Renal cortex interstitium (tissue), 11 donors: ENCODE measurements at regions not wholly inside any gene's neighbourhood (a gene's known extent, or its start where the extent isn't known, plus 50 kb on each side); places are given as distances from the start of the nearest gene placed in this dataset.

Experiments
- DNase-seq, 11 donors: peaks; one replicate each; pipeline ENCODE4 v3.0.0-alpha.2; 2013; ENCODE audit warnings: low read depth in 9 of 11, low spot score in 4 of 11; ENCODE audit errors: extremely low read depth in 1 of 11

DNA sequence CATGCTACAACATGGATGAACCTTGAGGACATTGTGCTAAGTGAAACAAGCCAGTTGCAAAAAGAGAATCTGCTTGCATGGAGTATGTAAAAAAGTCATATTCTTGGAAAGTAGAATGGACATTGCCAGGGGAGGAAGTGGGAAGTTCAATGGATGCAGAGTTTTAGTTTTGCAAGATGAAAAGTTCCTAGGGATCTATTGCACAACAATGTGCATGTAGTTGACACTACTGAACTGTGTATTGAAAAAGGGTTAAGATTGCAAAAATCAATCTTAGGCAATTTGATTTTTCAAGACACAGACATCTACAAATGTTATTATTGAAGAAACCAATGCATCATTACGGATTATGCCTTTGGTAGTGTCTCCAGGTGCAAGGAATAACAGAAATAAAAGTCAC is 50.3 kb upstream of the MAGI3 start:
- no peak for DNase-seq
